Kidney (tissue), 13 donors: ENCODE measurements at regions not wholly inside any gene's neighbourhood (a gene's known extent, or its start where the extent isn't known, plus 50 kb on each side); places are given as distances from the start of the nearest gene placed in this dataset.

ENCODE experiments used
- DNase-seq, 5 donors: peaks; one replicate each; pipeline ENCODE4 v3.0.0-alpha.2; 2013 to 2020
- FAIRE-seq: peaks from 2 replicates; lab custom pipeline; 2012; peaks lifted over from hg19 to GRCh38; lab: Jason Lieb, UNC
- H3K27ac ChIP-seq, 2 donors: one replicate each; pipeline ENCODE4 v1.7.0; 2013; ENCODE audit warnings: low read depth in 2 of 2, low read length in 2 of 2, inconsistent platforms in 1 of 2
- H3K27me3 ChIP-seq: one replicate; pipeline ENCODE4 v1.7.1; 2013; ENCODE audit warnings: low read length, inconsistent platforms; ENCODE audit not compliant: control insufficient read depth, insufficient read depth
- H3K36me3 ChIP-seq, 3 donors: one replicate each; pipeline versions ENCODE4 v1.7.0 to v1.7.1; 2013; ENCODE audit warnings: low read length in 3 of 3, control low read depth in 1 of 3, inconsistent platforms in 1 of 3; ENCODE audit not compliant: insufficient read depth in 3 of 3, control insufficient read depth in 2 of 3
- H3K4me1 ChIP-seq, 3 donors: one replicate each; pipeline versions ENCODE4 v1.7.0 to v1.7.1; 2013; ENCODE audit warnings: low read length in 3 of 3, inconsistent platforms in 1 of 3, low read depth in 1 of 3; ENCODE audit not compliant: control insufficient read depth in 2 of 3, insufficient read depth in 2 of 3
- H3K4me3 ChIP-seq, 3 donors: one replicate each; pipeline versions ENCODE4 v1.7.0 to v1.8.1; 2013; ENCODE audit warnings: low read length in 3 of 3, control low read depth in 1 of 3, inconsistent platforms in 1 of 3
- H3K9ac ChIP-seq, 3 donors: one replicate each; pipeline versions ENCODE4 v1.7.0 to v1.7.1; 2013; ENCODE audit warnings: low read length in 3 of 3, control low read depth in 1 of 3, inconsistent platforms in 1 of 3
- H3K9me3 ChIP-seq, 3 donors: one replicate each; pipeline versions ENCODE4 v1.7.0 to v1.7.1; 2013; ENCODE audit warnings: low read length in 3 of 3, control low read depth in 1 of 3, inconsistent platforms in 1 of 3; ENCODE audit not compliant: control insufficient read depth in 2 of 3, insufficient read depth in 1 of 3
- intact Hi-C: fragments of 100-400 bp; cut with DNase I; formaldehyde crosslinking; loops from one replicate; pipeline ENCODE4 v1.11.1; 2022
- TF ChIP-seq, protein P1 (sequence below): IDR thresholded peaks from 3 replicates; pipeline ENCODE4 v1.5.1; 2012; ENCODE audit warnings: mild to moderate bottlenecking, moderate library complexity, borderline replicate concordance; ENCODE audit not compliant: insufficient read depth; ENCODE audit errors: extremely low read depth
- donor health status: control.
- donor health status: control.
- donor health status: control.
- donor health status: control.
- donor health status: control.
- donor health status: DM: yes; HTN: yes; CAD: no.
- donor health status: Normal renal cell carcinoma (clear cell type).

DNA sequence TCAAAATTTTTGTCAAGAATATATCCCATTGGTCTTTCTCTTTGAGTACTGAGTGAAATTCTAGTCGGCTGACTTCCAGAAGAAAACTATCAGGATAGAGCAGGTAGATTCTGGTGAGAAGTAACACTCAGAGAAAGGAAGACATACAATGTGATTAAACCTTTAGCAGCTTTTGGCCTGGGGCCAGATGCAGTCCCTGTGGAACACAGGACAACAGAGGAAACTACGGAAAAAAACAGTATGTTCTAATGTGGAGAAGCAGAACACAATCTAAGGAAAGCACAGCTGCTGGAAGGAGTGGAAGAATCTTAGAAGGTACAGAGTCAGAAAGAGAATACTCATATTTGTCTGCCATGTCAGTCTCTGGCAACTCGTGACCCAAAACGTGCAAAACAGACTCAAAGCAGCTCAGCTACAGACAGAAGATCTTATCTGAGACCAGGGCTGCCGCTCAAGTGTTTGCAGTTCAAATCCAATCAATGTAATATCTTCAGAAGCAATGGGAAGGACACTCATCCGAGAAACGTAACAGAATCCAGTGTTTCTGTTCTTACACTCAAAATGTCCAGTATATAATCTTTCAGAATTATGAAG, 283.8 kb downstream of the MRPL39 start:
- FAIRE-seq (no peak), DNase-seq (no peak)
- Histone ChIP-seq H3K4me1 (no peaks in the 10 kb centered on the region), H3K4me3 (no peak overlapping the region), H3K9me3 (peaks cover 0 to 2% (median 0%) of the 10 kb centered on the region in 3 donors), H3K27me3 (no peaks in the 10 kb centered on the region), H3K27ac (no peak overlapping the region), H3K36me3 (no peaks in the 10 kb centered on the region), H3K9ac (no peak overlapping the region)
- intact Hi-C loops, result no loop called here
- TF ChIP-seq, protein P1, sequence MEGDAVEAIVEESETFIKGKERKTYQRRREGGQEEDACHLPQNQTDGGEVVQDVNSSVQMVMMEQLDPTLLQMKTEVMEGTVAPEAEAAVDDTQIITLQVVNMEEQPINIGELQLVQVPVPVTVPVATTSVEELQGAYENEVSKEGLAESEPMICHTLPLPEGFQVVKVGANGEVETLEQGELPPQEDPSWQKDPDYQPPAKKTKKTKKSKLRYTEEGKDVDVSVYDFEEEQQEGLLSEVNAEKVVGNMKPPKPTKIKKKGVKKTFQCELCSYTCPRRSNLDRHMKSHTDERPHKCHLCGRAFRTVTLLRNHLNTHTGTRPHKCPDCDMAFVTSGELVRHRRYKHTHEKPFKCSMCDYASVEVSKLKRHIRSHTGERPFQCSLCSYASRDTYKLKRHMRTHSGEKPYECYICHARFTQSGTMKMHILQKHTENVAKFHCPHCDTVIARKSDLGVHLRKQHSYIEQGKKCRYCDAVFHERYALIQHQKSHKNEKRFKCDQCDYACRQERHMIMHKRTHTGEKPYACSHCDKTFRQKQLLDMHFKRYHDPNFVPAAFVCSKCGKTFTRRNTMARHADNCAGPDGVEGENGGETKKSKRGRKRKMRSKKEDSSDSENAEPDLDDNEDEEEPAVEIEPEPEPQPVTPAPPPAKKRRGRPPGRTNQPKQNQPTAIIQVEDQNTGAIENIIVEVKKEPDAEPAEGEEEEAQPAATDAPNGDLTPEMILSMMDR, result no peak

DNA sequence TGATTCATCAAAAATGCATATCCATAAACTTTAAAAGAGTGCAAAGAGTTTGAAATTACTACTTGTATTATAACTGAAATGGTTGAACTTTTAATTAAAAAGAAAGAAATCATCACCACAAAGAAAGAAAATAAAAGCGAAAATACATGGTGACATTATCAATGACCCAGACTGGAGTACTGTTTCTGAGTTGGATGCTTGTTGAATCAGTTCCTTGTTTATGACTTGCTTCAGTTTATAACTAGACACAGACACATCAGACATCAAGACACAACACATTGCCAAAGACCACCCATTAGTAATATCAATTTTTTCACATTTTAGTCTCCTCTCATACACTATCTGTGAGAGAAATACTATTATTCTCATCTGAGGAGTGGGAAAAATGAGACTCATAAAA, 293.0 kb downstream of the MRPL39 start:
- FAIRE-seq, result no peak
- no peaks in the 10 kb centered on the region for H3K9me3 ChIP-seq
- H3K36me3 ChIP-seq, result no peaks in the 10 kb centered on the region
- H3K27ac ChIP-seq, result no peak overlapping the region
- H3K27me3 ChIP-seq, result no peaks in the 10 kb centered on the region
- H3K4me1 ChIP-seq, result no peaks in the 10 kb centered on the region
- H3K9ac ChIP-seq, result no peak overlapping the region
- H3K4me3 ChIP-seq, result no peak overlapping the region
- intact Hi-C loops, result no loop called here
- TF ChIP-seq, protein P1, result no peak
- DNase-seq, result no peak

DNA sequence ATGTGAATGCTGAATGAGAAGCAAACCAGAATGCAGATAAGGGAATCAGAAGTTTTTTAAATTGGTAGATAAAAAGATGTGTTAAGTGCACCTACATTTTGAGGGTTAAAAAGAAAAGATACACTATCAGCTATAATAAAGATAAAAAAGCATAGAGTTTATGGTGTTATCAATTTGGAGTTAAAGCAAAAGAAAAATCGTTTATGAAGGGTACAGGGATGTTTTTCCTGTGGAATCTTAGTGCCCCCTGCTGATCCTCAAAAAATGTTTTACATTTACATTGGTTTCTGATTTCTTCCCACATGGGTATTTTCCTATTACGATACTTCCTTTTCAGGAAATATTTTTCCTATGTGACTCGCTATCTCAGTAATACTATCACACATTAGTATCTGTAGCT, 293.5 kb downstream of the MRPL39 start:
- DNase-seq, result no peak

More for the DNA sequence above, 293.5 kb downstream of the MRPL39 start:
- Histone ChIP-seq H3K36me3 (no peaks in the 10 kb centered on the region), H3K4me3 (no peak overlapping the region), H3K27me3 (no peaks in the 10 kb centered on the region), H3K27ac (no peak overlapping the region), H3K9ac (no peak overlapping the region), H3K9me3 (no peaks in the 10 kb centered on the region), H3K4me1 (no peaks in the 10 kb centered on the region)
- intact Hi-C loops, result no loop called here
- FAIRE-seq, result no peak
- TF ChIP-seq, protein P1, result peak; percentile 24
